H9 (cell line): ENCODE measurements at regions not wholly inside any gene's neighbourhood (a gene's known extent, or its start where the extent isn't known, plus 50 kb on each side); places are given as distances from the start of the nearest gene placed in this dataset.

Experiments used
- DNase-seq: peaks from one replicate; pipeline ENCODE4 v3.0.0-alpha.2; 2017
- H2AFZ ChIP-seq: one replicate; pipeline ENCODE4 v1.6.1; 2013; ENCODE audit warnings: mild to moderate bottlenecking, low read length, control low read depth, moderate library complexity
- H2AK5ac ChIP-seq: 2 replicates; pipeline ENCODE4 v1.6.1; 2013; ENCODE audit warnings: low read length, control low read depth, mixed read lengths; ENCODE audit not compliant: insufficient read length
- H2BK120ac ChIP-seq: one replicate; pipeline ENCODE4 v1.6.1; 2013; ENCODE audit warnings: low read depth, mild to moderate bottlenecking, low read length, control low read depth, inconsistent platforms; ENCODE audit not compliant: poor library complexity, severe bottlenecking
- H2BK12ac ChIP-seq: 2 replicates; pipeline ENCODE4 v1.6.1; 2013; ENCODE audit warnings: low read length, control low read depth, mixed read lengths, low read depth; ENCODE audit not compliant: insufficient read length
- H2BK15ac ChIP-seq: 2 replicates; pipeline ENCODE4 v1.6.1; 2013; ENCODE audit warnings: low read depth, low read length, control low read depth
- H2BK20ac ChIP-seq: one replicate; pipeline ENCODE4 v1.6.1; 2013; ENCODE audit warnings: low read depth, mild to moderate bottlenecking, low read length, control low read depth, inconsistent platforms; ENCODE audit not compliant: poor library complexity, severe bottlenecking
- H2BK5ac ChIP-seq: 2 replicates; pipeline ENCODE4 v1.6.1; 2013; ENCODE audit warnings: low read length, control low read depth, mixed read lengths; ENCODE audit not compliant: insufficient read length
- H3K14ac ChIP-seq: 2 replicates; pipeline ENCODE4 v1.6.1; 2013; ENCODE audit warnings: low read length, control low read depth; ENCODE audit not compliant: insufficient read depth
- H3K18ac ChIP-seq: 2 replicates; pipeline ENCODE4 v1.6.1; 2013; ENCODE audit warnings: low read depth, mild to moderate bottlenecking, mixed read lengths, low read length, control low read depth; ENCODE audit not compliant: insufficient read length
- H3K23ac ChIP-seq: 2 replicates; pipeline ENCODE4 v1.6.1; 2013; ENCODE audit warnings: low read length, control low read depth, mixed read lengths, low read depth; ENCODE audit not compliant: insufficient read length
- H3K23me2 ChIP-seq: 2 replicates; pipeline ENCODE4 v1.6.1; 2013; ENCODE audit warnings: low read depth, mild to moderate bottlenecking, mixed read lengths, low read length, control low read depth; ENCODE audit not compliant: insufficient read length, poor library complexity, severe bottlenecking
- H3K27ac ChIP-seq: 2 replicates; pipeline ENCODE4 v1.5.1; 2013; ENCODE audit warnings: low read length, control low read depth, mixed read lengths, low read depth; ENCODE audit not compliant: insufficient read length
- H3K27me3 ChIP-seq: 2 replicates; pipeline ENCODE4 v1.6.1; 2013; ENCODE audit warnings: low read length, control low read depth, inconsistent platforms; ENCODE audit not compliant: insufficient read depth
- H3K4ac ChIP-seq: 2 replicates; pipeline ENCODE4 v1.6.1; 2013; ENCODE audit warnings: low read depth, mild to moderate bottlenecking, control low read depth, inconsistent platforms, low read length, moderate library complexity
- H3K4me1 ChIP-seq: 2 replicates; pipeline ENCODE4 v1.6.1; 2013; ENCODE audit warnings: low read length, control low read depth, inconsistent platforms; ENCODE audit not compliant: insufficient read depth
- H3K4me2 ChIP-seq: 2 replicates; pipeline ENCODE4 v1.6.1; 2013; ENCODE audit warnings: low read length, control low read depth, mixed read lengths; ENCODE audit not compliant: insufficient read length, insufficient read depth
- H3K56ac ChIP-seq: 2 replicates; pipeline ENCODE4 v1.6.1; 2013; ENCODE audit warnings: low read depth, mild to moderate bottlenecking, mixed read lengths, low read length, control low read depth; ENCODE audit not compliant: insufficient read length
- H3K79me1 ChIP-seq: 2 replicates; pipeline ENCODE4 v1.6.1; 2013; ENCODE audit warnings: low read depth, mild to moderate bottlenecking, moderate library complexity, low read length, control low read depth, inconsistent platforms; ENCODE audit not compliant: insufficient read depth, poor library complexity, severe bottlenecking
- H3K79me2 ChIP-seq: 2 replicates; pipeline ENCODE4 v1.6.1; 2013; ENCODE audit warnings: low read length, control low read depth, inconsistent platforms; ENCODE audit not compliant: insufficient read depth
- H3K9ac ChIP-seq: 2 replicates; pipeline ENCODE4 v1.6.1; 2013; ENCODE audit warnings: low read length, control low read depth, mixed read lengths; ENCODE audit not compliant: insufficient read length; ENCODE audit errors: extremely low read depth
- H3K9me3 ChIP-seq: one replicate; pipeline ENCODE4 v1.6.1; 2013; ENCODE audit warnings: low read depth, low read length, inconsistent platforms; ENCODE audit not compliant: control insufficient read depth
- H3T11ph ChIP-seq: one replicate; pipeline ENCODE4 v1.6.1; 2013; ENCODE audit warnings: mild to moderate bottlenecking, low read length, control low read depth, inconsistent platforms
- H4K20me1 ChIP-seq: one replicate; pipeline ENCODE4 v1.6.1; 2013; ENCODE audit not compliant: control insufficient read depth, insufficient read length, insufficient read depth
- H4K5ac ChIP-seq: 2 replicates; pipeline ENCODE4 v1.6.1; 2013; ENCODE audit warnings: low read depth, mild to moderate bottlenecking, mixed read lengths, low read length, control low read depth; ENCODE audit not compliant: insufficient read length
- H4K8ac ChIP-seq: replicated peaks from 2 replicates; pipeline ENCODE4 v1.6.1; 2013; ENCODE audit warnings: low read length, control low read depth, mixed read lengths, low read depth; ENCODE audit not compliant: insufficient read length
- H4K91ac ChIP-seq: 2 replicates; pipeline ENCODE4 v1.6.1; 2013; ENCODE audit warnings: low read depth, mild to moderate bottlenecking, moderate library complexity, mixed read lengths, low read length, control low read depth; ENCODE audit not compliant: insufficient read length
- H3K27ac Mint-ChIP-seq, 3 experiments: 2 replicates in 2 of 3; 3 replicates in 1 of 3; pipeline ENCODE4 v1.8.0; 2020 to 2021; ENCODE audit warnings: mixed read lengths in 3 of 3, mild to moderate bottlenecking in 1 of 3, moderate library complexity in 1 of 3
- H3K27me3 Mint-ChIP-seq: 2 replicates; pipeline ENCODE4 v1.8.0; 2021; ENCODE audit warnings: low read depth, mild to moderate bottlenecking, moderate library complexity, mixed read lengths
- H3K36me3 Mint-ChIP-seq, 3 experiments: 2 replicates in 2 of 3; 3 replicates in 1 of 3; pipeline ENCODE4 v1.8.0; 2020 to 2021; ENCODE audit warnings: low read depth in 3 of 3, mixed read lengths in 3 of 3; ENCODE audit not compliant: insufficient read depth in 1 of 3
- H3K4me1 Mint-ChIP-seq, 2 experiments: 2 replicates each; pipeline ENCODE4 v1.8.0; 2020; ENCODE audit warnings: mixed read lengths in 2 of 2
- H3K4me3 Mint-ChIP-seq, 2 experiments: 2 replicates in 1 of 2; 3 replicates in 1 of 2; pipeline ENCODE4 v1.8.0; 2020 to 2021; ENCODE audit warnings: mild to moderate bottlenecking in 2 of 2, mixed read lengths in 2 of 2, moderate library complexity in 1 of 2
- H3K9me3 Mint-ChIP-seq, 2 experiments: 2 replicates in 1 of 2; 3 replicates in 1 of 2; pipeline ENCODE4 v1.8.0; 2020; ENCODE audit warnings: mild to moderate bottlenecking in 2 of 2, mixed read lengths in 2 of 2, moderate library complexity in 1 of 2
- WGBS: extraction: QIAGEN DNeasy Blood & Tissue Kit; methylation state at CpG from one replicate; pipeline ENCODE4 v1.1.7; 2013; ENCODE audit warnings: missing lambda C conversion rate, low lambda C conversion rate, mixed read lengths; ENCODE audit not compliant: insufficient read length; ENCODE audit errors: extremely low coverage; 5-methylcytosine and 5-hydroxymethylcytosine counted together
- TF ChIP-seq, protein P1 (sequence below): fragments of 200-600 bp; sonication (generic); conservative IDR thresholded peaks from 3 replicates; pipeline ENCODE4 v1.8.0; 2021; ENCODE audit warnings: antibody characterized with exemption, mild to moderate bottlenecking

DNA sequence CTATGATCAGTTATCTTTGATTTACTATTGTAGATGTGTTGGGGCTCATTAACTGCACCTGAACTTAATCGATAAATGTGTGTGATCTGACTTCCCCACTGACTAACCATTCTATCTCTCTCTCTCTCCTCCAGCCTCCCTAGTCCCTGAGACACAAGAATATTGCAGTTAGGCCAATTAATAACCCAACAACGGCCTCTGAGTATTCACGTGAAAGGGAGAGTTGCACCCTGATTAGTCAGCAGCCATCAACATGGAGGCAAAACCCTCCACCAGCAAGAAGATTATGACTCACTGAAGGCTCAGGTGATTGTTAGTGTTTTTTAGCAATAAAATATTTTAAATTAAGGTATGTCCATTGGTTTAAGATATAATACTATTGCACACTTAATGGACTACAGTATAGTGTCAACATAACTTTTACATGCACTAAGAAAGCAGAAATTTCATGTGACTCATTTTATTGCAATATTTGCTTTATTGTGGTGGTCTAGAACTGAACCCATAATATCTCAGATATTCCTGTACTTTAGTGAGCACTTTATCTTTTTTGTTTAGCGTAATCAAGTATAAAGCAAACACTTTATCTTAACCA lies 77.1 kb upstream of the PTGDR start:
- Histone ChIP-seq H4K91ac (no peak overlapping the region), H4K8ac (no peak overlapping the region), H3K14ac (no peak overlapping the region), H2BK5ac (no peak overlapping the region), H3K4me1 (no peaks in the 10 kb centered on the region), H3K4me2 (no peak overlapping the region), H3K9ac (no peak overlapping the region), H4K5ac (no peak overlapping the region), H2AFZ (no peak overlapping the region), H2BK12ac (no peak overlapping the region), H3K27me3 (no peaks in the 10 kb centered on the region), H2BK20ac (no peak overlapping the region), H3K79me2 (no peaks in the 10 kb centered on the region), H2AK5ac (no peak overlapping the region), H4K20me1 (no peaks in the 10 kb centered on the region), H2BK15ac (no peak overlapping the region), H2BK120ac (no peak overlapping the region), H3K79me1 (no peaks in the 10 kb centered on the region), H3K23ac (no peak overlapping the region), H3T11ph (no peak overlapping the region), H3K27ac (no peak overlapping the region), H3K56ac (no peak overlapping the region), H3K9me3 (no peaks in the 10 kb centered on the region), H3K23me2 (no peaks in the 10 kb centered on the region), H3K4ac (no peak overlapping the region), H3K18ac (no peak overlapping the region)
- H3K27ac Mint-ChIP-seq, result no peak overlapping the region
- no peaks in the 10 kb centered on the region for H3K4me1 Mint-ChIP-seq
- H3K27me3 Mint-ChIP-seq, result no peaks in the 10 kb centered on the region; the same call in 1 of the 2 replicates
- DNase-seq, result no peak
- H3K9me3 Mint-ChIP-seq, result peaks cover 4 to 7% of the 10 kb centered on the region in 2 experiments
- no peak overlapping the region for H3K4me3 Mint-ChIP-seq
- TF ChIP-seq, protein P1, sequence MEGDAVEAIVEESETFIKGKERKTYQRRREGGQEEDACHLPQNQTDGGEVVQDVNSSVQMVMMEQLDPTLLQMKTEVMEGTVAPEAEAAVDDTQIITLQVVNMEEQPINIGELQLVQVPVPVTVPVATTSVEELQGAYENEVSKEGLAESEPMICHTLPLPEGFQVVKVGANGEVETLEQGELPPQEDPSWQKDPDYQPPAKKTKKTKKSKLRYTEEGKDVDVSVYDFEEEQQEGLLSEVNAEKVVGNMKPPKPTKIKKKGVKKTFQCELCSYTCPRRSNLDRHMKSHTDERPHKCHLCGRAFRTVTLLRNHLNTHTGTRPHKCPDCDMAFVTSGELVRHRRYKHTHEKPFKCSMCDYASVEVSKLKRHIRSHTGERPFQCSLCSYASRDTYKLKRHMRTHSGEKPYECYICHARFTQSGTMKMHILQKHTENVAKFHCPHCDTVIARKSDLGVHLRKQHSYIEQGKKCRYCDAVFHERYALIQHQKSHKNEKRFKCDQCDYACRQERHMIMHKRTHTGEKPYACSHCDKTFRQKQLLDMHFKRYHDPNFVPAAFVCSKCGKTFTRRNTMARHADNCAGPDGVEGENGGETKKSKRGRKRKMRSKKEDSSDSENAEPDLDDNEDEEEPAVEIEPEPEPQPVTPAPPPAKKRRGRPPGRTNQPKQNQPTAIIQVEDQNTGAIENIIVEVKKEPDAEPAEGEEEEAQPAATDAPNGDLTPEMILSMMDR, result no peak
- peaks cover under 1 to 3% (median 2%) of the 10 kb centered on the region in 3 experiments; a peak in 3 of 7 replicates for H3K36me3 Mint-ChIP-seq
- WGBS, result no CpG with 5 or more reads among the region's 4 CpGs
